GM12891 (cell line): ENCODE measurements at regions not wholly inside any gene's neighbourhood (a gene's known extent, or its start where the extent isn't known, plus 50 kb on each side); places are given as distances from the start of the nearest gene placed in this dataset.
"Not testable (repeated sequence)": the region's sequence is repeated elsewhere in the genome, so short reads cannot be mapped to it uniquely, and the experiment has no call there.

Experiments used
- POLR2A ChIP-seq: IDR thresholded peaks from 2 replicates; pipeline ENCODE4 v1.6.1; 2011; ENCODE audit warnings: low read depth, low read length, control low read depth
- POLR2AphosphoS5 ChIP-seq: IDR thresholded peaks from 2 replicates; pipeline ENCODE4 v1.6.1; 2011; ENCODE audit warnings: low read depth, low read length, control low read depth
- TAF1 ChIP-seq: IDR thresholded peaks from 2 replicates; pipeline ENCODE4 v1.6.1; 2011; ENCODE audit warnings: low read depth, low read length, control low read depth

DNA sequence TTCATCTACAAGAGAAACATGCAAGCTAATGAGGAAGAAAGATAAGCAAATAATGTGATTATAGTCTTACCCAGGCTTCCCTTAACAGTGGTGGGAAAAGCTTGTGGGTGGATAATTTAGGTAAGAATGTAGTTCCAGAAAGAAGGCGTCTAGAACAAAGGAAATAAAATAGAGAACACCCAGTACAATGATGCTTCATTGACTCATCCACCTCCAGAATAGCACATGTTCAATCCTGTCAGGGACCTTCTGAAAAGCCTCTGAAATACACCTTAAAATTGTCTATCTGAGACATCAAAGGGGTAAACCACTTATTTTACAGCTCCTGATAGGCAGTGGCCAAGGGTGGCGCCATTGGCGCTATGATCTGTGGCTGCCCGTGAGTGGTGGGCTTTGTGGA, 1379.2 kb downstream of the NLGN4Y start:
- not testable (repeated sequence) for TF ChIP-seq POLR2AphosphoS5, POLR2A, TAF1
